ENCODE measurements at regions not wholly inside any gene's neighbourhood (a gene's known extent, or its start where the extent isn't known, plus 50 kb on each side); places are given as distances from the start of the nearest gene placed in this dataset.

GRCh38 chr13:63206461-63206860, 1790.8 kb upstream of the PCDH20 start:
- DNase-seq (ENCODE audit: low spot score): no peak
- TF ChIP-seq, protein P1, sequence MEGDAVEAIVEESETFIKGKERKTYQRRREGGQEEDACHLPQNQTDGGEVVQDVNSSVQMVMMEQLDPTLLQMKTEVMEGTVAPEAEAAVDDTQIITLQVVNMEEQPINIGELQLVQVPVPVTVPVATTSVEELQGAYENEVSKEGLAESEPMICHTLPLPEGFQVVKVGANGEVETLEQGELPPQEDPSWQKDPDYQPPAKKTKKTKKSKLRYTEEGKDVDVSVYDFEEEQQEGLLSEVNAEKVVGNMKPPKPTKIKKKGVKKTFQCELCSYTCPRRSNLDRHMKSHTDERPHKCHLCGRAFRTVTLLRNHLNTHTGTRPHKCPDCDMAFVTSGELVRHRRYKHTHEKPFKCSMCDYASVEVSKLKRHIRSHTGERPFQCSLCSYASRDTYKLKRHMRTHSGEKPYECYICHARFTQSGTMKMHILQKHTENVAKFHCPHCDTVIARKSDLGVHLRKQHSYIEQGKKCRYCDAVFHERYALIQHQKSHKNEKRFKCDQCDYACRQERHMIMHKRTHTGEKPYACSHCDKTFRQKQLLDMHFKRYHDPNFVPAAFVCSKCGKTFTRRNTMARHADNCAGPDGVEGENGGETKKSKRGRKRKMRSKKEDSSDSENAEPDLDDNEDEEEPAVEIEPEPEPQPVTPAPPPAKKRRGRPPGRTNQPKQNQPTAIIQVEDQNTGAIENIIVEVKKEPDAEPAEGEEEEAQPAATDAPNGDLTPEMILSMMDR (IDR thresholded peaks at IDR 0.05; ENCODE audit: extremely low read depth, missing control alignments): no peak

DNA sequence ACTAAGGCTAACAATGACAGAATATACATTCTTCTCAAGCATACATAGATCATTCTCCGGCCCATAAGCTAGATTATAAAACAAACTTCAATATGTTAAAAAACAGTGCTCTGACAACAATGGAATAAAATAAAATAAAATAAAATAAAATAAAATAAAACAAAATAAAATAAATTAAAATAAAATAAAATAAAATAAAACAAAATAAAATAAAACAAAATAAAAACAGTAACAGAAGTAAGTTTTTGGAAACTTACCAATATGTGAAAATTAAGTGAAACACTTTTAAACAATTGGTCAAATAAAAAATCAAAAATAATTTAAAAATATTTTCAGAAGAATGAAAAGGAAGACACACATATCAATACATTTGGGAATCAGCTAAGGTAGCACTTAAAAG, 1785.8 kb upstream of the PCDH20 start:
- TF ChIP-seq, protein P1 (IDR thresholded peaks at IDR 0.05; ENCODE audit: extremely low read depth, missing control alignments): no peak
- no peak for DNase-seq (ENCODE audit: low spot score)

- no peak for DNase-seq (ENCODE audit: low spot score)
- TF ChIP-seq, protein P1 (IDR thresholded peaks at IDR 0.05; ENCODE audit: extremely low read depth, missing control alignments): no peak
Measured at GRCh38 chr13:63199508-63199907, 1783.9 kb upstream of the PCDH20 start.

GRCh38 chr13:63198071-63198470, 1782.4 kb upstream of the PCDH20 start:
- no peak for DNase-seq (ENCODE audit: low spot score)
- TF ChIP-seq, protein P1 (IDR thresholded peaks at IDR 0.05; ENCODE audit: extremely low read depth, missing control alignments): no peak

DNA sequence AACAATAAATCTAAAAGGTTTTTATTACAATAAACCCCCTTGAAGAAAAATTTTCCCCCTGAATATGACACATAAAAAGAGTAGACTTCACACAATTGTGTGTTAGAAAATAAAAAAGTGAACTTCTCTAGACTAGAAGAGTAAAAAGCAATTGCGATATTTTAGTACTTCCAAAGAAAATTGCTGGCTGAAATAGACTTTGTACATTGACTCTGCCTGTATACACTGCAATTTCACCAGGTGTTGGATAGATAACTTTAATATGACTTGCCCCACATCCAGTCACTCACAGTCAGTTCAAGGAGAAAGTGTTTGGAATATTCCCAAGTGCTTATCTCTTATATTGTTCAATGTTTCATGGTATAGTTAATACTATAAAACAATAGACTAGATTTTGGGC, 1780.1 kb upstream of the PCDH20 start:
- DNase-seq (ENCODE audit: low spot score): no peak
- TF ChIP-seq, protein P1 (IDR thresholded peaks at IDR 0.05; ENCODE audit: extremely low read depth, missing control alignments): no peak

DNA sequence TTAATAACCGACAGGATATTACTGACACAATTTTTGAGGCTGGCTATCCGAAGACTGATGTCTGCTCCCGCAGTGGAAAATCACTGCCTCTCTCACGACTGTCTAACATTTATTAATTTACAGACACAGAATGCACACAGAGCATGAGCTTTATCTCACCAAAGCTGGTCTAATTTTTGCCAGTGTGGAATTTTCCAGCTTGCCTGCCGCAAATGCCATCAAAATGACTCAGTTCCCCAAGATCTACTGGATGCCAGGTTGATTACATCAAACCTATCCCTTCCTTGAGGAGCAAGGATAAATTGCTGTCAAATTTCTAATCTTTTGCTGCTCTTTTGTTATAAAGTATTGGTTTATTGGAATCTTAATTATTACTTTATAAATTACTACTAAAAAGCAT, 1775.1 kb upstream of the PCDH20 start:
- no peak for DNase-seq (ENCODE audit: low spot score)
- TF ChIP-seq, protein P1 (IDR thresholded peaks at IDR 0.05; ENCODE audit: extremely low read depth, missing control alignments): no peak

GRCh38 chr13:63190219-63190618, 1774.6 kb upstream of the PCDH20 start:
- TF ChIP-seq, protein P1 (IDR thresholded peaks at IDR 0.05; ENCODE audit: extremely low read depth, missing control alignments): no peak
- DNase-seq (ENCODE audit: low spot score): no peak
